Right forelimb (tissue), 1 donor: ENCODE measurements at regions not wholly inside any gene's neighbourhood (a gene's known extent, or its start where the extent isn't known, plus 50 kb on each side); places are given as distances from the start of the nearest gene placed in this dataset.
"Not testable (repeated sequence)": the region's sequence is repeated elsewhere in the genome, so short reads cannot be mapped to it uniquely, and the experiment has no call there.

Experiments
- DNase-seq: peaks from one replicate; pipeline ENCODE4 v3.0.0-alpha.2; 2018

GRCh38 chr1:221029981-221030649 is 150.9 kb downstream of the HLX start:
- DNase-seq, result no peak

- DNase-seq, result no peak
Measured at GRCh38 chr1:221030990-221031389, 151.7 kb downstream of the HLX start.

- DNase-seq, result no peak
Measured at GRCh38 chr1:221031458-221032203, 152.4 kb downstream of the HLX start.

- DNase-seq, result no peak
Measured at GRCh38 chr1:221032204-221032585, 153.0 kb downstream of the HLX start.

GRCh38 chr1:221032637-221033280 is 153.5 kb downstream of the HLX start:
- no peak for DNase-seq

GRCh38 chr1:221035662-221036153 is 156.5 kb downstream of the HLX start:
- DNase-seq, result no peak

- no peak for DNase-seq
Measured at GRCh38 chr1:221039616-221040015, 160.4 kb downstream of the HLX start.

- no peak for DNase-seq
Measured at GRCh38 chr1:221040101-221040500, 160.9 kb downstream of the HLX start.

GRCh38 chr1:221040691-221041285 is 161.5 kb downstream of the HLX start:
- DNase-seq, result no peak

- DNase-seq, result no peak
Measured at GRCh38 chr1:221044538-221044937, 165.3 kb downstream of the HLX start.

- no peak for DNase-seq
Measured at GRCh38 chr1:221045151-221045550, 165.9 kb downstream of the HLX start.

GRCh38 chr1:221045842-221046831 is 166.9 kb downstream of the HLX start:
- no peak for DNase-seq

GRCh38 chr1:221051391-221051790 is 172.1 kb downstream of the HLX start:
- not testable (repeated sequence) for DNase-seq

- DNase-seq, result no peak
Measured at GRCh38 chr1:221053889-221054288, 174.6 kb downstream of the HLX start.

- DNase-seq, result no peak
Measured at GRCh38 chr1:221059506-221059905, 180.3 kb downstream of the HLX start.

GRCh38 chr1:221063651-221064050 is 184.4 kb downstream of the HLX start:
- no peak for DNase-seq

GRCh38 chr1:221066351-221067001 is 187.2 kb downstream of the HLX start:
- DNase-seq, result no peak

GRCh38 chr1:221067721-221068120 is 188.5 kb downstream of the HLX start:
- no peak for DNase-seq

GRCh38 chr1:221069178-221069903 is 190.1 kb downstream of the HLX start:
- no peak for DNase-seq

GRCh38 chr1:221069986-221070385 is 190.7 kb downstream of the HLX start:
- no peak for DNase-seq

- no peak for DNase-seq
Measured at GRCh38 chr1:221071777-221072176, 192.5 kb downstream of the HLX start.
